CD4-positive, alpha-beta T cell (primary cell): ENCODE measurements at regions not wholly inside any gene's neighbourhood (a gene's known extent, or its start where the extent isn't known, plus 50 kb on each side); places are given as distances from the start of the nearest gene placed in this dataset.
"Not testable (repeated sequence)": the region's sequence is repeated elsewhere in the genome, so short reads cannot be mapped to it uniquely, and the experiment has no call there.

ENCODE experiments used
- ATAC-seq: fragments of 200-7000 bp; cut with Tn5 transposase; one replicate; pipeline ENCODE4 v1.10.0; 2022; ENCODE audit warnings: mild to moderate bottlenecking; ENCODE audit not compliant: poor library complexity
- CTCF ChIA-PET: fragments of 350-600 bp; sonication (Branson Sonifier 250); formaldehyde crosslinking; loops from one replicate; lab custom pipeline; 2021; ENCODE audit warnings: antibody characterized with exemption, inconsistent platforms; lab: Charles Lee
- POLR2A ChIA-PET: fragments of 350-600 bp; sonication (Branson Sonifier 250); formaldehyde crosslinking; loops from one replicate; lab custom pipeline; 2021; ENCODE audit warnings: antibody characterized with exemption, inconsistent platforms; lab: Charles Lee
- DNase-seq, 14 experiments: peaks; one replicate each; pipeline ENCODE4 v3.0.0-alpha.2; 2013 to 2020; ENCODE audit warnings: mixed read lengths in 2 of 14
- H3K27ac ChIP-seq, 2 donors: one replicate each; pipeline versions ENCODE4 v1.5.1 to v1.7.0; 2013; ENCODE audit warnings: low read length in 2 of 2, low read depth in 1 of 2, mild to moderate bottlenecking in 1 of 2
- H3K27me3 ChIP-seq, 2 experiments: 1 replicate in 1 of 2; 2 replicates in 1 of 2; pipeline versions ENCODE4 v1.6.1 to v1.7.0; 2013; ENCODE audit warnings: low read length in 2 of 2, control low read depth in 1 of 2, mild to moderate bottlenecking in 1 of 2, moderate library complexity in 1 of 2; ENCODE audit not compliant: insufficient read depth in 2 of 2, control insufficient read depth in 1 of 2
- H3K36me3 ChIP-seq: one replicate; pipeline ENCODE4 v1.6.1; 2013; ENCODE audit warnings: low read length, control low read depth; ENCODE audit not compliant: insufficient read depth
- H3K4me1 ChIP-seq: one replicate; pipeline ENCODE4 v1.6.1; 2013; ENCODE audit warnings: low read length, control low read depth; ENCODE audit not compliant: insufficient read depth
- H3K4me3 ChIP-seq: one replicate; pipeline ENCODE4 v1.5.1; 2013; ENCODE audit warnings: mild to moderate bottlenecking, low read length, moderate library complexity
- H3K9me3 ChIP-seq, 2 experiments: 1 replicate in 1 of 2; 2 replicates in 1 of 2; pipeline versions ENCODE4 v1.6.1 to v1.7.0; 2013; ENCODE audit warnings: low read length in 2 of 2, mild to moderate bottlenecking in 2 of 2, control low read depth in 1 of 2, moderate library complexity in 1 of 2; ENCODE audit not compliant: control insufficient read depth in 1 of 2, insufficient read depth in 1 of 2
- H3K27ac Mint-ChIP-seq: one replicate; pipeline ENCODE4 v1.8.0; 2020; ENCODE audit warnings: mixed read lengths
- H3K27me3 Mint-ChIP-seq: one replicate; pipeline ENCODE4 v1.8.0; 2021; ENCODE audit warnings: mixed read lengths
- H3K36me3 Mint-ChIP-seq: one replicate; pipeline ENCODE4 v1.8.0; 2021; ENCODE audit warnings: low read depth, mixed read lengths
- H3K4me1 Mint-ChIP-seq: one replicate; pipeline ENCODE4 v1.8.0; 2021; ENCODE audit warnings: low read depth, mixed read lengths
- H3K4me3 Mint-ChIP-seq: one replicate; pipeline ENCODE4 v1.8.0; 2020; ENCODE audit warnings: mild to moderate bottlenecking, mixed read lengths
- H3K9me3 Mint-ChIP-seq: one replicate; pipeline ENCODE4 v1.8.0; 2020; ENCODE audit warnings: mixed read lengths
- intact Hi-C, 2 experiments: fragments of 100-400 bp; cut with DNase I in 1 of 2; cut with micrococcal nuclease in 1 of 2; formaldehyde crosslinking; loops; one replicate each; pipeline versions ENCODE4 v1.15.1 to v1.9.0; 2023 to 2025; cut with DNase I, micrococcal nuclease
- TF ChIP-seq, protein P1 (sequence below): fragments of 200-600 bp; IDR thresholded peaks from one replicate; pipeline ENCODE4 v1.8.0; 2022; ENCODE audit warnings: antibody characterized with exemption, mild to moderate bottlenecking

DNA sequence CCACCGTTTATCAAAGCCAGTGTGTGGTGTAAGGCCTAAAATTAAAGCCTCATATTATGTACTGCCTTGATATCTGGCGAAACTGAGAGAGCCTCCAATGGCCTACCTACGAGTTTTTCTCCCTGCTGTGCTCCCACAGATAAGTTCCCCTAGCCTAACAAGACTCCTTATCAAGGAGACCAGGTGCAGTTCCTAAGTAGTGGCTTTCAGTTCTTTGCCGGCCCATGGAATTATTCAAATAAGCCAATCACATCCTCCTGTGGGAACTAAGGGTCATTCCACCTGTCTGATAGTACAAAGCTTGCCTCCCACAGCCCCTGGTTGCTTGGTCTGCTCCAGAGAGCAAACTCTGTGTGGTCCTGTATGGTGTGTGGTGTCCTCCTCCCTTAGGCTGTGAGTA lies 99.8 kb upstream of the TEX13C start:
- Mint-ChIP-seq H3K27me3 (no peaks in the 10 kb centered on the region), H3K27ac (no peak overlapping the region), H3K9me3 (no peaks in the 10 kb centered on the region), H3K4me3 (no peak overlapping the region), H3K36me3 (no peaks in the 10 kb centered on the region), H3K4me1 (no peaks in the 10 kb centered on the region)
- Histone ChIP-seq H3K4me1 (no peaks in the 10 kb centered on the region), H3K4me3 (no peak overlapping the region), H3K36me3 (no peaks in the 10 kb centered on the region), H3K27me3 (no peaks in the 10 kb centered on the region), H3K9me3 (no peaks in the 10 kb centered on the region), H3K27ac (no peak overlapping the region)
- DNase-seq (no peak), ATAC-seq (no peak)
- intact Hi-C loops: no loop called here
- TF ChIP-seq, protein P1, sequence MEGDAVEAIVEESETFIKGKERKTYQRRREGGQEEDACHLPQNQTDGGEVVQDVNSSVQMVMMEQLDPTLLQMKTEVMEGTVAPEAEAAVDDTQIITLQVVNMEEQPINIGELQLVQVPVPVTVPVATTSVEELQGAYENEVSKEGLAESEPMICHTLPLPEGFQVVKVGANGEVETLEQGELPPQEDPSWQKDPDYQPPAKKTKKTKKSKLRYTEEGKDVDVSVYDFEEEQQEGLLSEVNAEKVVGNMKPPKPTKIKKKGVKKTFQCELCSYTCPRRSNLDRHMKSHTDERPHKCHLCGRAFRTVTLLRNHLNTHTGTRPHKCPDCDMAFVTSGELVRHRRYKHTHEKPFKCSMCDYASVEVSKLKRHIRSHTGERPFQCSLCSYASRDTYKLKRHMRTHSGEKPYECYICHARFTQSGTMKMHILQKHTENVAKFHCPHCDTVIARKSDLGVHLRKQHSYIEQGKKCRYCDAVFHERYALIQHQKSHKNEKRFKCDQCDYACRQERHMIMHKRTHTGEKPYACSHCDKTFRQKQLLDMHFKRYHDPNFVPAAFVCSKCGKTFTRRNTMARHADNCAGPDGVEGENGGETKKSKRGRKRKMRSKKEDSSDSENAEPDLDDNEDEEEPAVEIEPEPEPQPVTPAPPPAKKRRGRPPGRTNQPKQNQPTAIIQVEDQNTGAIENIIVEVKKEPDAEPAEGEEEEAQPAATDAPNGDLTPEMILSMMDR: no peak
- POLR2A ChIA-PET: no interaction called here
- CTCF ChIA-PET: no interaction called here

DNA sequence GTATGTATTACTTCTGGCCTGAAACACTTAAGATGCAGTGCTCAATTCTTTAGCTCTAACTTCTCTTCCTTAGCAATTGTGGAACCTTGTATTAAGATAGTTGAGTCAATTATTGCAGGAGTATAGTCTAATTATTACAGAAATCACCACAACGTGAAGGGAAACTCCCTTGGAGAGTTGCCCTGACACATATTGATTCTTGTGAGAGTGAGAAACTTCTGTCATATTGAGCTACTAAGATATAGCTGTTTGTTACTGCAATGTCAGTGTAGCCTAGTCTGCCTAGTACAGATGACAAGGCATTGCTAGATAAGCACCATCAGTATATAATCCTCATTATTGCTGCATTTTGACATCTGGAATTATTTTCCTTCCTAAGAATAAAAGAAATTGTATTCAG lies 82.7 kb upstream of the TEX13C start:
- ATAC-seq (no peak), DNase-seq (no peak)
- TF ChIP-seq, protein P1: no peak
- Histone ChIP-seq H3K36me3 (no peaks in the 10 kb centered on the region), H3K27ac (no peak overlapping the region), H3K9me3 (no peaks in the 10 kb centered on the region), H3K27me3 (no peaks in the 10 kb centered on the region), H3K4me3 (no peak overlapping the region), H3K4me1 (no peaks in the 10 kb centered on the region)
- peaks cover 6% of the 10 kb centered on the region for H3K4me1 Mint-ChIP-seq
- intact Hi-C loops: no loop called here
- H3K9me3 Mint-ChIP-seq: no peaks in the 10 kb centered on the region
- H3K4me3 Mint-ChIP-seq: no peak overlapping the region
- CTCF ChIA-PET: no interaction called here
- H3K27me3 Mint-ChIP-seq: peaks cover 5% of the 10 kb centered on the region
- POLR2A ChIA-PET: no interaction called here
- H3K27ac Mint-ChIP-seq: no peak overlapping the region
- no peaks in the 10 kb centered on the region for H3K36me3 Mint-ChIP-seq

DNA sequence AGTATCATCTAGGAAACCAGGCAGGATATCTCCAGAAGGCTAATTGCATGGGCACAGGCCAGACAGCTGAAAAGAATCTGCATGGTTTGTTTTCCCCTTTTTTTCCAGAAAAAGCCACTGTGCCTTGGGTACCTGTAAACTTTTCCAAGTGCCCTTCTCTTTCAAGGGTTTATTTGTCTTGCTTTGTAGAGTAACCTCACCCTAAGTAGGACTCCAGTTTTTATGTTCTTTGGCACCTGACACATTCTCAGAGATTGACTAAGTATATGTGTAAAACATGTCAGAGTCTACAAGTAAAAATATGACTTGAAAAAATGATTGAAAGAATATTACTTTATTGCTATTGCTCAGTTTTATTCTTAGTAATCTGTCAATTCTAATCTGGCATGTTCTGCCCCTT lies 70.7 kb upstream of the TEX13C start:
- DNase-seq: no peak
- no peaks in the 10 kb centered on the region for H3K4me1 Mint-ChIP-seq
- intact Hi-C loops: no loop called here
- no peak overlapping the region for H3K27ac Mint-ChIP-seq
- H3K27ac ChIP-seq: no peak overlapping the region
- no peaks in the 10 kb centered on the region for H3K9me3 Mint-ChIP-seq
- H3K4me1 ChIP-seq: no peaks in the 10 kb centered on the region
- no peaks in the 10 kb centered on the region for H3K27me3 Mint-ChIP-seq
- ATAC-seq: no peak
- no peak overlapping the region for H3K4me3 Mint-ChIP-seq
- H3K27me3 ChIP-seq: no peaks in the 10 kb centered on the region
- H3K36me3 ChIP-seq: no peaks in the 10 kb centered on the region
- H3K4me3 ChIP-seq: no peak overlapping the region
- CTCF ChIA-PET: no interaction called here
- no peaks in the 10 kb centered on the region for H3K36me3 Mint-ChIP-seq
- TF ChIP-seq, protein P1: no peak
- POLR2A ChIA-PET: no interaction called here
- H3K9me3 ChIP-seq: no peaks in the 10 kb centered on the region

DNA sequence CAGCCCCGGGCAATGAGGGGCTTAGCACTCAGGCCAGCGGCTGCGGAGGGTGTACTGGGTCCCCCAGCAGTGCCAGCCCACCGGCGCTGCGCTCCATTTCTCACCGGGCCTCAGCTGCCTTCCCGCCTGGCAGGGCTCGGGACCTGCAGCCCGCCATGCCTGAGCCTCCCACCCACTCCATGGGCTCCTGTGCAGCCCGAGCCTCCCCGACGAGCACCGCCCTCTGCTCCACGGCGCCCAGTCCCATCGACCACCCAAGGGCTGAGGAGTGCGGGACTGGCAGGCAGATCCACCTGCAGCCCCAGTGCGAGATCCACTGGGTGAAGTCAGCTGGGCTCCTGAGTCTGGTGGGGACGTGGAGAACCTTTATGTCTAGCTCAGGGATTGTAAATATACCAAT lies 63.9 kb upstream of the TEX13C start:
- H3K4me1 Mint-ChIP-seq, H3K9me3 ChIP-seq, H3K4me3 Mint-ChIP-seq, H3K36me3 Mint-ChIP-seq, H3K27ac ChIP-seq, H3K27me3 Mint-ChIP-seq, H3K4me1 ChIP-seq, H3K9me3 Mint-ChIP-seq, DNase-seq, H3K27me3 ChIP-seq, POLR2A ChIA-PET, H3K4me3 ChIP-seq, CTCF ChIA-PET, H3K36me3 ChIP-seq, H3K27ac Mint-ChIP-seq, ATAC-seq: not testable (repeated sequence)
- intact Hi-C loops: loop anchor here in 1 of 2 experiments (5.0 kb wide), 1 partner anchor 218 kb away; no protein-coding TSS in a partner anchor
